Loucy (cell line): ENCODE measurements at regions not wholly inside any gene's neighbourhood (a gene's known extent, or its start where the extent isn't known, plus 50 kb on each side); places are given as distances from the start of the nearest gene placed in this dataset.

Source experiments
- CTCF ChIP-seq: fragments of 200-600 bp; sonication (generic); conservative IDR thresholded peaks from 2 replicates; pipeline ENCODE4 v1.5.1; 2014; ENCODE audit warnings: mild to moderate bottlenecking, antibody characterized with exemption, low read length
- EZH2phosphoT487 ChIP-seq: fragments of 200-600 bp; IDR thresholded peaks from 2 replicates; pipeline ENCODE4 v1.6.1; 2018; ENCODE audit warnings: antibody characterized with exemption, mild to moderate bottlenecking, moderate library complexity, borderline replicate concordance

- TF ChIP-seq EZH2phosphoT487 (no peak), CTCF (no peak)
Observed at GRCh38 chr14:95024380-95024779, 132.9 kb downstream of the DICER1 start.
